ENCODE measurements at regions not wholly inside any gene's neighbourhood (a gene's known extent, or its start where the extent isn't known, plus 50 kb on each side); places are given as distances from the start of the nearest gene placed in this dataset.

- no peaks in the 10 kb centered on the region for H3K9me2 ChIP-seq (replicated peaks; ENCODE audit: insufficient read depth, low read length)
- no peak for TF ChIP-seq EZH2 (optimal IDR thresholded peaks at IDR 0.05; ENCODE audit: low read depth, low read length)
- no peak for TF ChIP-seq CTCF (IDR thresholded peaks at IDR 0.05; ENCODE audit: low read length)
- no peak for TF ChIP-seq EZH2phosphoT487 (IDR thresholded peaks at IDR 0.05; ENCODE audit: low read length)
- H3K4me1 ChIP-seq (ENCODE audit: low read length): no peaks in the 10 kb centered on the region
- H3K9ac ChIP-seq (ENCODE audit: low read length): no peak overlapping the region
- DNase-seq: no peak
- no peaks in the 10 kb centered on the region for H3K36me3 ChIP-seq (replicated peaks; ENCODE audit: insufficient read depth, low read length)
- H3K27ac ChIP-seq (ENCODE audit: low read length): no peak overlapping the region
- H3K79me2 ChIP-seq (ENCODE audit: low read length): no peaks in the 10 kb centered on the region
- no peaks in the 10 kb centered on the region for H3K9me3 ChIP-seq (replicated peaks; ENCODE audit: insufficient read depth, low read length)
- H4K20me1 ChIP-seq (ENCODE audit: insufficient read depth, low read length): no peaks in the 10 kb centered on the region
- H3K27me3 ChIP-seq (replicated peaks; ENCODE audit: insufficient read depth, low read length): no peaks in the 10 kb centered on the region
- no peaks in the 10 kb centered on the region for H3F3A ChIP-seq (ENCODE audit: insufficient read depth, low read length)
- H3K4me2 ChIP-seq (ENCODE audit: low read depth, low read length): no peak overlapping the region
- H2AFZ ChIP-seq (ENCODE audit: low read length): no peak overlapping the region
- H3K4me3 ChIP-seq (ENCODE audit: low read length): no peak overlapping the region
Observed at GRCh38 chr7:17247357-17247756, 51.1 kb upstream of the AHR start.

GRCh38 chr7:17248527-17248926 lies 49.9 kb upstream of the AHR start:
- H3K9me2 ChIP-seq (replicated peaks; ENCODE audit: insufficient read depth, low read length): no peaks in the 10 kb centered on the region
- H3K27me3 ChIP-seq (replicated peaks; ENCODE audit: insufficient read depth, low read length): no peaks in the 10 kb centered on the region
- H3K79me2 ChIP-seq (ENCODE audit: low read length): no peaks in the 10 kb centered on the region
- H3K4me2 ChIP-seq (ENCODE audit: low read depth, low read length): no peak overlapping the region
- no peaks in the 10 kb centered on the region for H4K20me1 ChIP-seq (ENCODE audit: insufficient read depth, low read length)
- no peak overlapping the region for H3K27ac ChIP-seq (ENCODE audit: low read length)
- no peaks in the 10 kb centered on the region for H3K9me3 ChIP-seq (replicated peaks; ENCODE audit: insufficient read depth, low read length)
- DNase-seq: no peak
- H2AFZ ChIP-seq (ENCODE audit: low read length): no peak overlapping the region
- no peaks in the 10 kb centered on the region for H3F3A ChIP-seq (ENCODE audit: insufficient read depth, low read length)
- H3K4me1 ChIP-seq (ENCODE audit: low read length): no peaks in the 10 kb centered on the region
- TF ChIP-seq EZH2 (optimal IDR thresholded peaks at IDR 0.05; ENCODE audit: low read depth, low read length): no peak
- no peak for TF ChIP-seq CTCF (IDR thresholded peaks at IDR 0.05; ENCODE audit: low read length)
- no peak for TF ChIP-seq EZH2phosphoT487 (IDR thresholded peaks at IDR 0.05; ENCODE audit: low read length)
- H3K36me3 ChIP-seq (replicated peaks; ENCODE audit: insufficient read depth, low read length): no peaks in the 10 kb centered on the region
- no peak overlapping the region for H3K9ac ChIP-seq (ENCODE audit: low read length)
- no peak overlapping the region for H3K4me3 ChIP-seq (ENCODE audit: low read length)

All from MM.1S (cell line).